Stimulated activated effector memory CD8-positive, alpha-beta T cell treated with anti-CD3 and anti-CD28 coated beads, Interleukin-12 subunit alpha, Interleukin-12 subunit beta, amount 100 ng/mL, for 72 hours (primary cell): ENCODE measurements at regions not wholly inside any gene's neighbourhood (a gene's known extent, or its start where the extent isn't known, plus 50 kb on each side); places are given as distances from the start of the nearest gene placed in this dataset.

Experiments used
- ATAC-seq: fragments of 150-1000 bp; cut with Tn5 transposase; 2 replicates; pipeline ENCODE4 v1.10.0; 2021
- DNase-seq, 2 donors: peaks; one replicate each; pipeline ENCODE4 v3.0.0; 2021 to 2022; ENCODE audit warnings: low spot score in 2 of 2
- H3K27ac Mint-ChIP-seq: one replicate; pipeline ENCODE4 v1.8.0; 2022; ENCODE audit warnings: mild to moderate bottlenecking, mixed read lengths
- H3K36me3 Mint-ChIP-seq: one replicate; pipeline ENCODE4 v1.8.0; 2022; ENCODE audit warnings: mild to moderate bottlenecking, mixed read lengths
- H3K4me1 Mint-ChIP-seq: one replicate; pipeline ENCODE4 v1.8.0; 2022; ENCODE audit warnings: mixed read lengths
- H3K4me3 Mint-ChIP-seq: one replicate; pipeline ENCODE4 v1.8.0; 2022; ENCODE audit warnings: mild to moderate bottlenecking, mixed read lengths
- H3K9me3 Mint-ChIP-seq: one replicate; pipeline ENCODE4 v1.8.0; 2022; ENCODE audit warnings: mixed read lengths

DNA sequence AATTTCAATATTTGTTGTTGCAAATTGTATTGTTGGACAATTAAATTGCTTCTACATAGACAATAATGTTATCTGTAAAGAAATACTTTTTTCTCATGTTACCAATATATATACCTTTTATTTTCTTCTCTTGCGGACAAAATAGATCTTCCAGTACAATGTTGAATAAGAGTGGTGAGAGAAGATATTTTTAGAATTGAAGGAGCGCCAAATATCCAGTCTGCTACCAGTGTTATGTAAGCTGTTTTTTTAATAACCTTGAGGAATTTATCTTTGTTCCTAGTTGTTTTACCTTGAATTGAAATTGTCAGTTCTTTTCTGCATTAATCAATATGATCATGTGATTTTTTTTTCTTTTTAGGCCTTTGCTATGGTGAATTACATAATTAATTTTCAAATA, 1702.5 kb upstream of the RAG2 start:
- no peaks in the 10 kb centered on the region for H3K4me1 Mint-ChIP-seq
- H3K9me3 Mint-ChIP-seq, result peaks cover 17% of the 10 kb centered on the region
- ATAC-seq (no peak), DNase-seq (no peak)
- H3K36me3 Mint-ChIP-seq, result no peaks in the 10 kb centered on the region
- H3K4me3 Mint-ChIP-seq, result no peak overlapping the region
- H3K27ac Mint-ChIP-seq, result no peak overlapping the region

DNA sequence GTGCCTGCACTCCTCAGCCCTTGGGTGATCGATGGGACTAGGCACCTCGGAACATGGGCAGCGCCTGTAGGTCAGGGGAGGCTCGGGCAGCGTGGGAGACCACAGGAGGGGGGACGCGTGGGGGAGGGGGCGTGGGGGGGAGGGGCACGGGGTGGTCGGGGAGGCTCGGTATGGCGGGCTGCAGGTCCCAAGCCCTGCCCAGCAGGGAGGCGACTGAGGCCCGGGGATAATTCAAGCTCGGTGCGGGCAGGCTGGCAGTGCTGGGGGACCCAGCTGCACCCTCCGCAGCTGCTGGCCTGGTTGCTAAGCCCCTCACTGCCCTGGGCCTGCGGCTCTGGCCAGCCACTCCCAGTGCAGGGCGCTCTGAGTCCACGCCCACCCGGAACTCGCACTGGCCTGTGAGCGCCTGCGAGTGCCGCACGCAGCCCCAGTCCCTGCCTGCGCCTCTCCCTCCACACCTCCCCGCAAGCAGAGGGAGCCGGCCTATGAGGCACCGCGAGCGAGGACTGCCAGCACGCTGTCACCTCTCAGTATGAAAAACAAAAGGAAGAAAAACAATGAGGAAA, 1698.3 kb upstream of the RAG2 start:
- Mint-ChIP-seq H3K4me3 (no peak overlapping the region), H3K36me3 (no peaks in the 10 kb centered on the region), H3K27ac (no peak overlapping the region), H3K4me1 (no peaks in the 10 kb centered on the region), H3K9me3 (peaks cover 13% of the 10 kb centered on the region)
- ATAC-seq, result no peak
- no peak for DNase-seq

DNA sequence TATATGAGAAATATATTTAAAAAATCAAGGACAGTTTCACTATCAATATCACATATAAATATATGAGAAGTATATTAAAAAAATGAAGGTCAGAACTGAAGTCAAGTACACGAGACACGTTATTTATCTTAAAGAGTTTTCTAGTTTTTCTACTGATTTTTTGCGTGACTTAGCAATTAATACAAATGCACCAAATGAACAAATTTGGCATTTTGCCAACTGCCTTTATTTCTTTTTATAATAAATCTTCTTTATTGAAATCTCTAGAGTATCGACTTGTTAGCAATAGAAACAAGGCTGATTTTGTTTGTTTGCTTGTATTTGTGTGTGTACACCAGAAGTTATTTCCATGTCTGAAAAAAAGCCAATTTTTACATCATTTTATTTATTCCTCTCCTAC, 1684.7 kb upstream of the RAG2 start:
- Mint-ChIP-seq H3K9me3 (peaks cover 13% of the 10 kb centered on the region), H3K27ac (no peak overlapping the region), H3K36me3 (no peaks in the 10 kb centered on the region), H3K4me3 (no peak overlapping the region), H3K4me1 (no peaks in the 10 kb centered on the region)
- DNase-seq, result no peak
- ATAC-seq, result no peak

DNA sequence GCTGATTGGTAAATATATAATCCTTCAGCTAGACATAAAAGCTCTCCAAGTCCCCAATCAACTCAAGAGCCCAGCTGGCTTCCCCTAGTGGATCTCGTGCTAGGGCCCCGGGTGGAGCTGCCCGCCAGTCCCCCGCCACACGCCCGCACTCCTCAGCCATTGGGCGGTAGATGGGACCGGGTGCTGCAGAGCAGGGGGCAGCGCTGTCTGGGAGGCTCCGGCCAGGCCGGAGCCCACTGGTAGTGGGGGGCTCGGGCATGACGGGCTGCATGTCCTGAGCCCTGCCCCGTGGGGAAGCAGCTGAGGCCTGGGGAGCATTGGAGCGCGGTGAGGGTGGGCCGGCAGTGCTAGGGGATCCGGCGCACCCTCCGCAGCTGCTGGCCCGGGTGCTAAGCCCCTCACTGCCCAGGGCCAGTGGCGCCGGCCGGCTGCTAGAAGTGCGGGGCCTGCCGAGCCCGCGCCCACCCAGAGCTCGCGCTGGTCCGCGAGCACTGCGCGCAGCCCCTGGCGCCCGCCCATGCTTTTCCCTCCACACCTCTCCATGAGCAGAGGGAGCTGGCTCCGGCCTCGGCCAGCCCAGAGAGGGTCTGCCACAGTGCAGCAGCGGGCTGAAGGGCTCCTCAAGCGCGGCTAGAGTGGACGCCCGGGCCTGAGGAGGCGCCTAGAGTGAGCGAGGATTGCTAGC, 1680.6 kb upstream of the RAG2 start:
- peak; percentile 40 for ATAC-seq
- no peak overlapping the region for H3K27ac Mint-ChIP-seq
- peaks cover 12% of the 10 kb centered on the region for H3K9me3 Mint-ChIP-seq

DNA sequence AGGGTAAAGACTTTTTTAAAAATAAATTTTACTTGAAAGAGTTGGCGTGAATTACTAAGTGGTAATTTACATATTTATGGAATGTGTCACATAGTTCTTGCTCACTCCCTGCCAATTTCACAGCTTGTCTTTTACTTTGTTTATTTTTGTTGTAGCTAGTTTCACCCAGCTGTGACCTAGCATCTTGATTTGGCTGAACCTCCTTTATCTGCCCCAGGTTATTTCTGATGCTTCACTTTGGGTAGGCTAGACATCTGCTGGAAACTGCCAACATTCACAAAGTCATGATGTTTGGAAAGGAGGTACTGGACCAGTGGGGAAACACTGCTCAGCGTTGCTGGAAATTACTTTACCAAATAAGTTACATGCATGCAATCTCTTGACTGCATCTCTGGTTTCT, 1676.0 kb upstream of the RAG2 start:
- no peaks in the 10 kb centered on the region for H3K36me3 Mint-ChIP-seq
- H3K27ac Mint-ChIP-seq, result no peak overlapping the region
- ATAC-seq, result no peak
- H3K9me3 Mint-ChIP-seq, result peaks cover 13% of the 10 kb centered on the region
- DNase-seq, result no peak
- no peaks in the 10 kb centered on the region for H3K4me1 Mint-ChIP-seq
- H3K4me3 Mint-ChIP-seq, result no peak overlapping the region

More for the DNA sequence above, 1680.6 kb upstream of the RAG2 start:
- no peaks in the 10 kb centered on the region for H3K4me1 Mint-ChIP-seq
- no peak for DNase-seq
- H3K36me3 Mint-ChIP-seq, result no peaks in the 10 kb centered on the region
- H3K4me3 Mint-ChIP-seq, result no peak overlapping the region

DNA sequence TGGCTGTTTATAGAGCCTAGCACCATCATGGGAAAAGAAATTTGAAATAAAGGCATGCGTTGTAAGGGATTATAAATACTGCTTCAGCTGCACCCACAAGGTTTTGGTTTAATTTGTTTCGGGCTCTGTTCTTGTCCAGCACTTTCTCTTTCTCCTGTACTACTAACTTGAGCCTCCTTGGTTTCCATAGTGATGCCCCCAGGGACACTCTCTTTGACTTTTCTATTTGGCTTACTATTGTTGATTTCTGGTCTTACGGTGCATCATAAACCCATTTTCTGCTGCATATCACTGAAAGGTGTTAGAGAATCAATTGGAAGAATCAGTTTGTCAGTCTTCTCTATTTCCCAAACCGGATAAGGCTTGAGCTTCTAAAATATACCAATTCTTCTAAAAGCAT, 1674.3 kb upstream of the RAG2 start:
- no peak for DNase-seq
- no peaks in the 10 kb centered on the region for H3K36me3 Mint-ChIP-seq
- ATAC-seq, result no peak
- H3K9me3 Mint-ChIP-seq, result peaks cover 13% of the 10 kb centered on the region
- no peaks in the 10 kb centered on the region for H3K4me1 Mint-ChIP-seq
- H3K4me3 Mint-ChIP-seq, result no peak overlapping the region
- no peak overlapping the region for H3K27ac Mint-ChIP-seq

DNA sequence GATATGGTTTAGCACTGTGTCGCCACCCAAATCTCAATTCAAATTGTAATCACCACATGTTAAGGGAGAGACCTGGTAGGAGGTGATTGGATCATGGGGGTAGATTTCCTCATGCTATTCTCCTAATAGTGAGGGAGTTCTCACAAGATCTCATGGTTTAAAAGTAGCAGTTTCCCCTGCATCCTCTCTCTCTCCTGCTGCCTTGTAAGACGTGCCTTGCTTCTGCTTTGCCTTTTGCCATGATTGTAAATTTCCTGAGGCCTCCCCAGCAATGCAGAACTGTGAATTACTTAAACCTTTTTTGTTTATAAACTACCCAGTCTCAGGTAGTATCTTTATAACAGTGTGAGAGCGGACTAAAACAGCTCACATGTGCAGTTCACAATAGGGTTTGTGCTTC, 1668.7 kb upstream of the RAG2 start:
- DNase-seq, result no peak
- Mint-ChIP-seq H3K4me3 (no peak overlapping the region), H3K4me1 (no peaks in the 10 kb centered on the region), H3K27ac (no peak overlapping the region), H3K9me3 (peaks cover 30% of the 10 kb centered on the region), H3K36me3 (no peaks in the 10 kb centered on the region)
- ATAC-seq, result no peak

DNA sequence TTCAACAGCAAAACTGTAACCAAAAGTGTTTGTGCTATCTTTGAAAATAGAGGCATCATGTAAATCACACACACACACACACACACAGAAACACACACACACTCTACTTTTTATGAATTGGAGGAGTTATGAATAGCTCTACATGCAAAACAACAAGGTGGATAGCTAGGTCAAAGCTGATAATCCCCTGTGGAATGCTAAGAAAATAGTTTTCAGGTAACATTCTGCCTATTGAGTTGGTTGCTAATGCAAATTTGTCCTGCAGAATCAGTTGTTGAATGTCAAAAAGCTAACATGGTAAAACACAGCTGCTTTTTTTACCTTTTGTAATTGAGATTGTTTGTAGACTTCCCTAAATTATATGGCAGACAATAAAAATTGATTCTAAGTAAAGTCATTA, 1658.4 kb upstream of the RAG2 start:
- H3K9me3 Mint-ChIP-seq, result peaks cover 20% of the 10 kb centered on the region
- H3K36me3 Mint-ChIP-seq, result no peaks in the 10 kb centered on the region
- H3K4me3 Mint-ChIP-seq, result no peak overlapping the region
- no peak for DNase-seq
- no peaks in the 10 kb centered on the region for H3K4me1 Mint-ChIP-seq
- ATAC-seq, result no peak
- no peak overlapping the region for H3K27ac Mint-ChIP-seq

DNA sequence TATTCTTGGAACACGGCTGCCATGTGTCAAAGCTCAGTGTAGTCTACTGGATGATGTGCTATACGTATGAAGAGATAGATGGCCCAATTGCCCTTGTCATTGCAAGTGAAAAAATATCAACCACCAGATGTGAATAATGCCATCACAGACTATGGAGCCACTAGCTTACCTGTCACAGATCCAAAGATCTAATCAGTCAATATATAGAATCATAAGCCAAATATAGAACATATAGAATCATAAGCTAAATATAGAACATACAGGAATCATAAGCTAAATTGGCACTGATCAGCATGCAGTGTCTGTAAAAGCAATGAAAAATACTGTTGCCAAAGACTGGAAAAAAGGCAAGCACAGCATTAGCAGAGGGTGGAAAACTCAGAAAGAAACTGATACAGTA, 1656.9 kb upstream of the RAG2 start:
- H3K4me1 Mint-ChIP-seq, result no peaks in the 10 kb centered on the region
- DNase-seq, result no peak
- no peak for ATAC-seq
- no peak overlapping the region for H3K27ac Mint-ChIP-seq
- no peak overlapping the region for H3K4me3 Mint-ChIP-seq
- peaks cover 18% of the 10 kb centered on the region for H3K9me3 Mint-ChIP-seq
- no peaks in the 10 kb centered on the region for H3K36me3 Mint-ChIP-seq

DNA sequence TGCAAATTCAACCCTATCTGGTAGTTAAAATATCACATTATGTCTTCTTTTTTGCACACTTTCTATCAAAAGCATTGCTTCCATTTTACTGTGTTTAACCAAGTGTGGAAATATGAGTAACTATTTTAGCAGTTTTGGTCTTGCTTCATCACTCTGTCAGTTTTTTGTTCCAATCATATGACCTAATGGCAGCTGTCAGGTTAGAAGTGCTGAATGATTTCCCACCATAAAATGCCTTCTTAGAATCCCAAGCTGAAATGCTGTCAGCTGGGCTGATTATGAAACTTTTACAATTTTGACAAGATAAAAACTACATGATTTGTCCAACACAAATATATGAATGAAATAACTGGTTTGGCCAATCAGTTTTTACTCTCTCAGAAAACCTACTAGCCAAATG, 1654.6 kb upstream of the RAG2 start:
- Mint-ChIP-seq H3K4me1 (no peaks in the 10 kb centered on the region), H3K36me3 (no peaks in the 10 kb centered on the region), H3K4me3 (no peak overlapping the region), H3K27ac (no peak overlapping the region), H3K9me3 (peaks cover 19% of the 10 kb centered on the region)
- DNase-seq (no peak), ATAC-seq (no peak)

DNA sequence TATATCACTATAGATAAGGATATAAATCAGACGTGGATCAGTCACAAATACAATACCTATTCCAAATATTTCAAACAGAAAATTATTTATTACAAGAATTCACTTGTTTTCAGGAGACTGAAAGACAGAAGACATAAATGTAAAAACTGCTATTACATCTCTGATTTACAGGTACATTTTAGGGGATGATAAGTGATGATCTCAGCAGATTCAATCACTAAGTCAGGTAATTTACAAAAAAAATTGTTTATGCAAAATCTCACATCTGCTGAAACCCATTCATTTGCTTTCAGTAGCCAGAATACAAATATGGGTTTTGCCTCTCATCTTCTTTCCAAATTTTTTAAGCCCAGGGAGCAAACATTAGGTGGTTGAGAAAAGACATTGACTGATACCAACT, 1648.4 kb upstream of the RAG2 start:
- Mint-ChIP-seq H3K9me3 (peaks cover 13% of the 10 kb centered on the region), H3K36me3 (no peaks in the 10 kb centered on the region), H3K27ac (no peak overlapping the region), H3K4me1 (no peaks in the 10 kb centered on the region), H3K4me3 (no peak overlapping the region)
- DNase-seq, result no peak
- ATAC-seq, result no peak

DNA sequence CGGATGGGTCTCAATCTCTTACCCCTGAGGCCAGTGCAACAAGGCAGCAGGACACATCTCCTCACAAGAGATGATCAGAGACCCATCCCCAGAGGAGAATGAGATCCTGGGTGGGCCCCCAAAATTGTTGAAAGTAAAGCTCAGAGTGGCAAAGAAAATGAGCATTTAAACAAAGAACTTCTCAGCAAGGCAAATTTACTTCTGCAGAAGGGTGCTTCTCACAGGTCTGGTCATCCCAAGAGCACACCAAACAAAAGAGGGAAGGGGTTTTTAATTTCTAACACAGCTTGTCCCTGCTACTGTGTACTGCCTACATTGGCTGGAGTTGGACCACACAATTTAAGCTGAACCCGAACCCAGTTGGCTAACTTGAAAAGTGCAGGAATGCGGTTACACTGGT, 1628.6 kb upstream of the RAG2 start:
- ATAC-seq, result no peak
- Mint-ChIP-seq H3K27ac (no peak overlapping the region), H3K4me1 (no peaks in the 10 kb centered on the region), H3K36me3 (no peaks in the 10 kb centered on the region), H3K9me3 (peaks cover 22% of the 10 kb centered on the region), H3K4me3 (no peak overlapping the region)
- DNase-seq, result no peak

DNA sequence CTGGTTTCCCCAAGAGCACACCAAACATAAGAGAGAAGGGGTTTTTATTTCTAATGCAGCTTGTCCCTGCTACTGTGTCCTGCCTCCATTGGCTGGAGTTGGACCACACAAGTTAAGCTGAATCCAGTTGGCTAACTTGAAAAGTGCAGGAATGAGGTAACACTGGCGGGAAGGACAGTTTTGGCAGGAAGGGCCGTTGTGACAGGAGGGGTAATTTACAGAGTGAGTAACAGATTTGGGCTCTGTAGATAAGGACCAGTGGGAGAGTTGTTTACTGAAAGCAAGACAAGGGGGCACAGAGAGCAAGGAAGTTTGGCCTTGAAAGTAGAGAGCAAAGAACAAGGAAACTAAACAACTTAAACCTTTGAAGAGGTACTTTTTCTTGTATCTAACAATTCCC, 1623.3 kb upstream of the RAG2 start:
- no peaks in the 10 kb centered on the region for H3K36me3 Mint-ChIP-seq
- H3K9me3 Mint-ChIP-seq, result peaks cover 14% of the 10 kb centered on the region
- DNase-seq (no peak), ATAC-seq (no peak)
- H3K27ac Mint-ChIP-seq, result no peak overlapping the region
- H3K4me1 Mint-ChIP-seq, result no peaks in the 10 kb centered on the region
- no peak overlapping the region for H3K4me3 Mint-ChIP-seq

DNA sequence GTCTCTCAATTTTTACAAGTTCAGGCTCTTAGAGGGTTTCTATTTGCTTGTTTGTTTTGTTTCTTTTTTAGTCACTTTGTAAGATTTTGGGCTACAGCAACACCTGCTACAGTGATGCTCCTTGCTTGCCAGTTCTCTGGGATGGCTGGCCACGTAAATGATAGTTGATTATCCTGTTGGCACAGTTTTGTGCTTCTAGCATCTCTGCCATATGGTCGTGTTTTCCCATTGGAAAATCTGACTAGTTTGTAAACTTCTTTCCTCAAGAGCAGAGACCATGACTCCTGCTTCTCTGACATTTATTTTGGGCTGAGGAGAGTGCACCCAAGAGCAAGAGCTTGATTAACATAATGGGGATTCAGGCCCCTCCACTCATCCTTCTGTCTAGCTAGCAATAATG, 1621.6 kb upstream of the RAG2 start:
- peaks cover 10% of the 10 kb centered on the region for H3K9me3 Mint-ChIP-seq
- ATAC-seq (no peak), DNase-seq (no peak)
- H3K36me3 Mint-ChIP-seq, result no peaks in the 10 kb centered on the region
- H3K4me1 Mint-ChIP-seq, result no peaks in the 10 kb centered on the region
- H3K27ac Mint-ChIP-seq, result no peak overlapping the region
- no peak overlapping the region for H3K4me3 Mint-ChIP-seq

DNA sequence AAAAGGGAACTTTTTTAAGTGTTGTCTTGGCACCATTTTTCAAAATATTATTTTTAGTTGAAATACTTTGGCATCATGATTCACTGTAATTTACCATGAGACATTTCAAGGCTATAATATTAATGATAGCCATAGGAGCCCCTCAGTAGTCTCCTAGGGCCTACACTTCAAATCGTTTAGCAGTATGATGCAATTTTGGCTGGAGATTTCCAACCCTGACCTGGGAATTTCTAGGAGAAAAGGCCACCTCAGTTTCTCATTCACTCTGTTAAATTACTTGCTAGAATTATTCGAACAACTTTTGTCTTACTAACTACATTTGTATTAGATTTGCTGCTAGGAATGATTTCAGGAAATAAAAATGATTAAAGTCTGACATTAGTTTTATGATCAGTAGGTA, 1610.9 kb upstream of the RAG2 start:
- Mint-ChIP-seq H3K4me3 (no peak overlapping the region), H3K9me3 (peaks cover 13% of the 10 kb centered on the region), H3K4me1 (no peaks in the 10 kb centered on the region), H3K27ac (no peak overlapping the region), H3K36me3 (no peaks in the 10 kb centered on the region)
- ATAC-seq, result no peak
- DNase-seq, result no peak

DNA sequence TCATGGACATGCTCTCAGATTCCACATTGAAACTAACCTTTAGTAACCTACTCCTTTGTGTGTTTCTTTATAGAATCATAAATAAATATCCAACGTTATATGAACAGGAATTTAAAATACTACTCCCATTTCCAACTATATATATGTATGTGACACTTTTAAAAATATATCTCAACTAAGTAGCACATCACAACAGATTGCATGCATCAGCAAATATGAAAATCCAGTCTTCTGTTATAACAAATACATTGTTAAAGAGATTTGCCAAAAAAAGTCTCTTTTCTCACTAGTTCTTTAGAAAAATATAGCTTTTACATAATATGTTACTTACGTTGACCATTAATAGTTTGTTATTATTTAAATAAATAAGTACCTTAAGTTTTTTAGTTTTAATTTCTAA, 1608.6 kb upstream of the RAG2 start:
- H3K27ac Mint-ChIP-seq, result no peak overlapping the region
- no peak for DNase-seq
- no peaks in the 10 kb centered on the region for H3K4me1 Mint-ChIP-seq
- H3K4me3 Mint-ChIP-seq, result no peak overlapping the region
- no peaks in the 10 kb centered on the region for H3K36me3 Mint-ChIP-seq
- no peak for ATAC-seq
- peaks cover 23% of the 10 kb centered on the region for H3K9me3 Mint-ChIP-seq

DNA sequence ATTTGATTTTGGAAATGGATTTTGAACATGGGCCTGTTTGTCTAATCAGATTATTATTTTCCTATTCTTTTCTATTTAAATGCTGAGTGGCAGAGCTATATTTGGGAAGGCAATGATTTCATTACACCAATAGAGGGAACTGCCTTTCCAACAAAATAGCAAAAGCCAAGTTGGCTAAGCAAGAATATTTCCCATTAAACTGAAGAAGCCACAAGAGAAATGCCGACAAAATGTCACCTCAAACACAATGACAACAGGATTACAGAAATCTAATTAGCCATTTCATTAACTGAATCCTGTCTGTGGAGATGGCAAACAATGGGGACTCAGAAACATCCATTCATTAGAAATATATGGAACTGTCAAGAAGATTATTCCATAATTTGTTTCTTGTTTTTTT, 1593.1 kb upstream of the RAG2 start:
- H3K4me1 Mint-ChIP-seq, result no peaks in the 10 kb centered on the region
- no peaks in the 10 kb centered on the region for H3K36me3 Mint-ChIP-seq
- H3K9me3 Mint-ChIP-seq, result peaks cover 9% of the 10 kb centered on the region
- H3K4me3 Mint-ChIP-seq, result no peak overlapping the region
- ATAC-seq (no peak), DNase-seq (no peak)
- no peak overlapping the region for H3K27ac Mint-ChIP-seq
